Endothelial cell of umbilical vein (primary cell): ENCODE measurements at regions not wholly inside any gene's neighbourhood (a gene's known extent, or its start where the extent isn't known, plus 50 kb on each side); places are given as distances from the start of the nearest gene placed in this dataset.

ENCODE experiments used
- BruUV-seq: library from RNA; stranded (reverse); fragments of 400-500 nt; replicated peaks from 2 replicates; lab custom pipeline; 2021; lab: Mats Ljungman, UMichigan
- CTCF ChIA-PET: fragments of 300-600, 350-600 bp; sonication (Branson Sonifier 250); formaldehyde crosslinking; loops from one replicate; lab custom pipeline; 2021; ENCODE audit warnings: antibody characterized with exemption, inconsistent platforms; lab: Charles Lee
- POLR2A ChIA-PET: fragments of 300-600, 350-600 bp; sonication (Branson Sonifier 250); formaldehyde crosslinking; loops from one replicate; lab custom pipeline; 2021; ENCODE audit warnings: antibody characterized with exemption, inconsistent platforms; lab: Charles Lee
- DNase-seq: peaks from one replicate; pipeline ENCODE4 v3.0.0-alpha.2; 2011; ENCODE audit warnings: low read depth, low spot score
- FAIRE-seq: peaks from 2 replicates; lab custom pipeline; 2011; peaks lifted over from hg19 to GRCh38; lab: Jason Lieb, UNC
- H2AFZ ChIP-seq: 2 replicates; pipeline ENCODE4 v1.6.0; 2012; ENCODE audit warnings: low read depth, low read length, control low read depth, inconsistent platforms
- H3K27ac ChIP-seq: 2 replicates; pipeline ENCODE4 v1.5.1; 2011; ENCODE audit warnings: low read depth, mild to moderate bottlenecking, control low read depth, low read length, moderate library complexity; ENCODE audit not compliant: insufficient read depth
- H3K27me3 ChIP-seq, 2 experiments: 2 replicates each; pipeline versions ENCODE4 v1.6.0 to v1.6.1; 2011; ENCODE audit warnings: low read length in 2 of 2, mixed read lengths in 1 of 2; ENCODE audit not compliant: control insufficient read depth in 2 of 2, insufficient read depth in 2 of 2
- H3K36me3 ChIP-seq, 2 experiments: 2 replicates in 1 of 2; 3 replicates in 1 of 2; pipeline ENCODE4 v1.5.1; 2011; ENCODE audit warnings: low read length in 2 of 2, mild to moderate bottlenecking in 1 of 2, moderate library complexity in 1 of 2; ENCODE audit not compliant: control insufficient read depth in 2 of 2, insufficient read depth in 2 of 2; ENCODE audit errors: extremely low read depth in 1 of 2
- H3K4me1 ChIP-seq: 3 replicates; pipeline ENCODE4 v1.5.1; 2011; ENCODE audit warnings: mild to moderate bottlenecking, low read length; ENCODE audit not compliant: control insufficient read depth, insufficient read depth; ENCODE audit errors: extremely low read depth
- H3K4me2 ChIP-seq: 2 replicates; pipeline ENCODE4 v1.6.1; 2011; ENCODE audit warnings: low read length, control low read depth, mixed read lengths; ENCODE audit not compliant: insufficient read depth
- H3K4me3 ChIP-seq, 3 experiments: fragments of 200-600 bp in 1 of 3; sonication (generic), shearing (Covaris generic) in 1 of 3; replicated peaks in 1 of 3; 2 replicates each; pipeline ENCODE4 v1.5.1; 2011 to 2016; ENCODE audit warnings: control low read depth in 3 of 3, low read length in 3 of 3, mild to moderate bottlenecking in 2 of 3, inconsistent platforms in 1 of 3, low read depth in 1 of 3, moderate library complexity in 1 of 3; ENCODE audit not compliant: insufficient read depth in 1 of 3
- H3K79me2 ChIP-seq: 2 replicates; pipeline ENCODE4 v1.6.0; 2012; ENCODE audit warnings: low read length, inconsistent platforms; ENCODE audit not compliant: control insufficient read depth, insufficient read depth
- H3K9ac ChIP-seq: replicated peaks from 2 replicates; pipeline ENCODE3; 2011; ENCODE audit warnings: low read length, control low read depth; ENCODE audit not compliant: insufficient read depth; ENCODE audit errors: extremely low read depth
- H3K9me1 ChIP-seq: replicated peaks from 3 replicates; pipeline ENCODE4 v1.6.0; 2011; ENCODE audit warnings: mild to moderate bottlenecking, low read length; ENCODE audit not compliant: control insufficient read depth, insufficient read depth; ENCODE audit errors: extremely low read depth
- H3K9me3 ChIP-seq: replicated peaks from 2 replicates; pipeline ENCODE4 v1.5.1; 2012; ENCODE audit warnings: low read length, inconsistent platforms; ENCODE audit not compliant: control insufficient read depth, insufficient read depth
- H4K20me1 ChIP-seq: replicated peaks from 2 replicates; pipeline ENCODE3; 2011; ENCODE audit warnings: mild to moderate bottlenecking, low read length; ENCODE audit not compliant: control insufficient read depth, insufficient read depth; ENCODE audit errors: extremely low read depth
- EZH2 ChIP-seq: IDR thresholded peaks from 2 replicates; pipeline ENCODE4 v1.6.1; 2012; ENCODE audit warnings: borderline replicate concordance, low read depth, mild to moderate bottlenecking, moderate library complexity, low read length, inconsistent platforms; ENCODE audit not compliant: severe bottlenecking
- FOS ChIP-seq: IDR thresholded peaks from 2 replicates; pipeline ENCODE4 v1.6.1; 2011; ENCODE audit warnings: mild to moderate bottlenecking, low read length, moderate library complexity, borderline replicate concordance; ENCODE audit not compliant: insufficient read depth
- GATA2 ChIP-seq: IDR thresholded peaks from 2 replicates; pipeline ENCODE4 v1.7.0; 2011; ENCODE audit warnings: low read depth, mild to moderate bottlenecking, moderate library complexity, mixed read lengths, low read length; ENCODE audit not compliant: insufficient read length, insufficient read depth
- JUN ChIP-seq: IDR thresholded peaks from 2 replicates; pipeline ENCODE4 v1.6.1; 2011; ENCODE audit warnings: borderline replicate concordance, low read depth; ENCODE audit not compliant: insufficient read length, insufficient read depth
- MYC ChIP-seq: IDR thresholded peaks from one replicate; pipeline ENCODE4 v1.6.1; 2011; ENCODE audit warnings: mild to moderate bottlenecking, low read depth, low read length
- POLR2A ChIP-seq: IDR thresholded peaks from 2 replicates; pipeline ENCODE4 v1.6.1; 2012; ENCODE audit warnings: low read depth, mild to moderate bottlenecking, control low read depth, low read length
- POLR2AphosphoS5 ChIP-seq: IDR thresholded peaks from 2 replicates; pipeline ENCODE4 v1.6.1; 2012; ENCODE audit warnings: low read depth, mild to moderate bottlenecking, control low read depth, low read length, moderate library complexity; ENCODE audit not compliant: insufficient read depth
- dilution Hi-C: fragments of 300-500 bp; cut with MboI; formaldehyde crosslinking; loops from one replicate; pipeline ENCODE4 v1.15.0; 2019; ENCODE audit warnings: low sequenced_read_pairs; ENCODE audit not compliant: extremely low pct_ligation_motif_present
- intact Hi-C: fragments of 100-400 bp; cut with micrococcal nuclease; formaldehyde crosslinking; loops from one replicate; pipeline ENCODE4 v1.10.0; 2022
- TF ChIP-seq, protein P1 (sequence below): IDR thresholded peaks from 2 replicates; pipeline ENCODE4 v1.6.1; 2011; ENCODE audit not compliant: insufficient read depth, insufficient read length
- TF ChIP-seq, protein P2 (sequence below), 2 donors: IDR thresholded peaks; 1 replicate in 1 of 2; 2 replicates in 1 of 2; pipeline ENCODE4 v1.5.1; 2011; ENCODE audit warnings: low read length in 2 of 2, mild to moderate bottlenecking in 2 of 2, moderate library complexity in 2 of 2, control low read depth in 1 of 2, inconsistent platforms in 1 of 2, low read depth in 1 of 2; ENCODE audit not compliant: insufficient read depth in 1 of 2; ENCODE audit errors: extremely low read depth in 1 of 2

DNA sequence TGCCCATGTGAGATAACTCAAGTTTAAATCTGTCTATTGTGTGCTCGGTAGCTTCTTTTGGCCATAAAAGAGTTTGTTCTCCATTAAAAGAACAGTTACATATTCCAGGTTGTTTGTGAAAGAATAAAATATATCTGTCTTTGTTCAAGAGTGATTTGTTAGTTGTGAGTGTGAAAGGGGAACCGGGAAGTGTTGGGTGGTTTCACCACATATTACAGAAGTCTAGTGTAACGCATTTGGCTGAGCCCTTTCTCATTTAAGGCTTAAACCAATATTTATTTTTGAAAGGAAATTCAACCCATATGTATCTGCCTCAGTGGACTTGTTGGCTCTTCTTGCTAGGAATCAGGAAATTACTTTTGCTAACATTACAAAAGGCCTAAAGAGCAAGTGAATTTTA is 54.1 kb upstream of the DMRTA1 start:
- Histone ChIP-seq H3K9me1 (no peaks in the 10 kb centered on the region), H3K4me1 (no peaks in the 10 kb centered on the region), H3K4me2 (no peak overlapping the region), H3K27me3 (peaks cover 0 to 2% of the 10 kb centered on the region in 2 experiments), H2AFZ (no peak overlapping the region), H3K79me2 (no peaks in the 10 kb centered on the region), H3K27ac (no peak overlapping the region), H3K9me3 (no peaks in the 10 kb centered on the region), H3K36me3 (no peaks in the 10 kb centered on the region), H4K20me1 (no peaks in the 10 kb centered on the region), H3K9ac (no peak overlapping the region), H3K4me3 (no peak overlapping the region)
- intact Hi-C loops (no loop called here), dilution Hi-C loops (no loop called here)
- no peak for FAIRE-seq
- POLR2A ChIA-PET, result no interaction called here
- BruUV-seq, result no TSS peak
- TF ChIP-seq MYC (no peak), FOS (no peak), POLR2AphosphoS5 (no peak), EZH2 (no peak), JUN (no peak), GATA2 (no peak), POLR2A (no peak)
- TF ChIP-seq, protein P1, sequence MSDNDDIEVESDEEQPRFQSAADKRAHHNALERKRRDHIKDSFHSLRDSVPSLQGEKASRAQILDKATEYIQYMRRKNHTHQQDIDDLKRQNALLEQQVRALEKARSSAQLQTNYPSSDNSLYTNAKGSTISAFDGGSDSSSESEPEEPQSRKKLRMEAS, result no peak
- TF ChIP-seq, protein P2, sequence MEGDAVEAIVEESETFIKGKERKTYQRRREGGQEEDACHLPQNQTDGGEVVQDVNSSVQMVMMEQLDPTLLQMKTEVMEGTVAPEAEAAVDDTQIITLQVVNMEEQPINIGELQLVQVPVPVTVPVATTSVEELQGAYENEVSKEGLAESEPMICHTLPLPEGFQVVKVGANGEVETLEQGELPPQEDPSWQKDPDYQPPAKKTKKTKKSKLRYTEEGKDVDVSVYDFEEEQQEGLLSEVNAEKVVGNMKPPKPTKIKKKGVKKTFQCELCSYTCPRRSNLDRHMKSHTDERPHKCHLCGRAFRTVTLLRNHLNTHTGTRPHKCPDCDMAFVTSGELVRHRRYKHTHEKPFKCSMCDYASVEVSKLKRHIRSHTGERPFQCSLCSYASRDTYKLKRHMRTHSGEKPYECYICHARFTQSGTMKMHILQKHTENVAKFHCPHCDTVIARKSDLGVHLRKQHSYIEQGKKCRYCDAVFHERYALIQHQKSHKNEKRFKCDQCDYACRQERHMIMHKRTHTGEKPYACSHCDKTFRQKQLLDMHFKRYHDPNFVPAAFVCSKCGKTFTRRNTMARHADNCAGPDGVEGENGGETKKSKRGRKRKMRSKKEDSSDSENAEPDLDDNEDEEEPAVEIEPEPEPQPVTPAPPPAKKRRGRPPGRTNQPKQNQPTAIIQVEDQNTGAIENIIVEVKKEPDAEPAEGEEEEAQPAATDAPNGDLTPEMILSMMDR (IDR thresholded peaks at IDR 0.05; ENCODE audit: extremely low read depth in 1 of 2, insufficient read depth in 1 of 2, low read depth in 1 of 2, low read length in 2 of 2), result no peak
- CTCF ChIA-PET, result no interaction called here
- no peak for DNase-seq
